ENCODE measurements at regions not wholly inside any gene's neighbourhood (a gene's known extent, or its start where the extent isn't known, plus 50 kb on each side); places are given as distances from the start of the nearest gene placed in this dataset.

GRCh38 chr18:75810961-75811551 lies 383.6 kb upstream of the SMIM21 start:
- ChIA-PET CTCF (no interaction called here), POLR2A (ENCODE audit: unreplicated experiment) (no interaction called here)
- no peaks in the 10 kb centered on the region for H3K4me1 ChIP-seq (replicated peaks; ENCODE audit: insufficient read depth)
- 0 out of 2 replicates have a peak, but pooled peaks cover 3% of the 10 kb centered on the region for H3K9me2 ChIP-seq (ENCODE audit: insufficient read depth)
- no peak for DNase-seq
- H2AFZ ChIP-seq, result no peak overlapping the region
- H4K20me1 ChIP-seq (ENCODE audit: insufficient read depth), result no peaks in the 10 kb centered on the region
- H3K4me3 ChIP-seq, result no peak overlapping the region
- no peaks in the 10 kb centered on the region for H3K36me3 ChIP-seq (ENCODE audit: low read depth)
- TF ChIP-seq EZH2 (IDR thresholded peaks at IDR 0.05; ENCODE audit: low read depth) (no peak), CTCF (conservative IDR thresholded peaks at IDR 0.05) (no peak)
- no peaks in the 10 kb centered on the region for H3F3A ChIP-seq (ENCODE audit: insufficient read depth, low read depth)
- no TSS peak for BruUV-seq (replicated peaks)
- H3K27me3 ChIP-seq (ENCODE audit: insufficient read depth, low read depth), result peaks cover 63% of the 10 kb centered on the region
- intact Hi-C loops (cut with micrococcal nuclease; ENCODE audit: unreplicated experiment), result no loop called here
- no peak overlapping the region for H3K4me2 ChIP-seq
- no peak overlapping the region for H3K27ac ChIP-seq
- H3K79me2 ChIP-seq (ENCODE audit: low read depth), result no peaks in the 10 kb centered on the region
- no peaks in the 10 kb centered on the region for H3K9me3 ChIP-seq (ENCODE audit: insufficient read depth, low read depth)

GRCh38 chr18:75810516-75810915 lies 383.0 kb upstream of the SMIM21 start:
- TF ChIP-seq CTCF (conservative IDR thresholded peaks at IDR 0.05) (no peak), EZH2 (IDR thresholded peaks at IDR 0.05; ENCODE audit: low read depth) (no peak)
- Histone ChIP-seq H3F3A (ENCODE audit: insufficient read depth, low read depth) (no peaks in the 10 kb centered on the region), H3K36me3 (ENCODE audit: low read depth) (no peaks in the 10 kb centered on the region), H3K27ac (no peak overlapping the region), H4K20me1 (ENCODE audit: insufficient read depth) (no peaks in the 10 kb centered on the region), H3K9me2 (ENCODE audit: insufficient read depth) (0 out of 2 replicates have a peak, but pooled peaks cover 3% of the 10 kb centered on the region), H3K4me2 (no peak overlapping the region), H3K4me1 (replicated peaks; ENCODE audit: insufficient read depth) (no peaks in the 10 kb centered on the region), H3K4me3 (no peak overlapping the region), H3K79me2 (ENCODE audit: low read depth) (no peaks in the 10 kb centered on the region), H3K27me3 (ENCODE audit: insufficient read depth, low read depth) (peaks cover 63% of the 10 kb centered on the region), H2AFZ (no peak overlapping the region), H3K9me3 (ENCODE audit: insufficient read depth, low read depth) (no peaks in the 10 kb centered on the region)
- ChIA-PET POLR2A (ENCODE audit: unreplicated experiment) (no interaction called here), CTCF (no interaction called here)
- DNase-seq, result no peak
- no TSS peak for BruUV-seq (replicated peaks)
- intact Hi-C loops (cut with micrococcal nuclease; ENCODE audit: unreplicated experiment), result no loop called here

- POLR2A ChIA-PET (ENCODE audit: unreplicated experiment), result no interaction called here
- BruUV-seq (replicated peaks), result no TSS peak
These were observed 382.4 kb upstream of the SMIM21 start for GRCh38 chr18:75809926-75810255.

More at GRCh38 chr18:75809926-75810255, 382.4 kb upstream of the SMIM21 start:
- no peaks in the 10 kb centered on the region for H3F3A ChIP-seq (ENCODE audit: insufficient read depth, low read depth)
- H3K27ac ChIP-seq, result no peak overlapping the region
- 0 out of 2 replicates have a peak, but pooled peaks cover 3% of the 10 kb centered on the region for H3K9me2 ChIP-seq (ENCODE audit: insufficient read depth)
- H3K36me3 ChIP-seq (ENCODE audit: low read depth), result no peaks in the 10 kb centered on the region
- no peaks in the 10 kb centered on the region for H3K79me2 ChIP-seq (ENCODE audit: low read depth)
- H3K4me3 ChIP-seq, result no peak overlapping the region
- DNase-seq, result no peak
- H2AFZ ChIP-seq, result no peak overlapping the region
- H3K27me3 ChIP-seq (ENCODE audit: insufficient read depth, low read depth), result peaks cover 63% of the 10 kb centered on the region
- TF ChIP-seq CTCF (conservative IDR thresholded peaks at IDR 0.05) (no peak), EZH2 (IDR thresholded peaks at IDR 0.05; ENCODE audit: low read depth) (no peak)
- H3K4me2 ChIP-seq, result no peak overlapping the region
- intact Hi-C loops (cut with micrococcal nuclease; ENCODE audit: unreplicated experiment), result no loop called here
- CTCF ChIA-PET, result no interaction called here
- H3K9me3 ChIP-seq (ENCODE audit: insufficient read depth, low read depth), result no peaks in the 10 kb centered on the region
- no peaks in the 10 kb centered on the region for H4K20me1 ChIP-seq (ENCODE audit: insufficient read depth)
- no peaks in the 10 kb centered on the region for H3K4me1 ChIP-seq (replicated peaks; ENCODE audit: insufficient read depth)
